Adrenal gland (tissue), 9 donors: ENCODE measurements at regions not wholly inside any gene's neighbourhood (a gene's known extent, or its start where the extent isn't known, plus 50 kb on each side); places are given as distances from the start of the nearest gene placed in this dataset.

Experiments used
- DNase-seq, 7 donors: peaks; one replicate each; pipeline ENCODE4 v3.0.0-alpha.2; 2019 to 2020
- H3K27ac ChIP-seq, 5 donors: fragments of 200-600 bp; sonication (generic) in 4 of 5; 1 replicate in 3 of 5; 2 replicates in 2 of 5; pipeline versions ENCODE4 v1.5.1 to v1.8.0; 2016 to 2020; ENCODE audit warnings: mild to moderate bottlenecking in 1 of 5
- H3K27me3 ChIP-seq: fragments of 200-600 bp; 2 replicates; pipeline ENCODE4 v1.8.0; 2021
- H3K36me3 ChIP-seq, 2 donors: fragments of 200-600 bp; replicated peaks in 1 of 2; 1 replicate in 1 of 2; 2 replicates in 1 of 2; pipeline versions ENCODE4 v1.5.1 to v1.8.0; 2018 to 2022
- H3K4me1 ChIP-seq, 2 donors: fragments of 200-600 bp; replicated peaks in 1 of 2; 1 replicate in 1 of 2; 2 replicates in 1 of 2; pipeline versions ENCODE4 v1.5.1 to v1.8.0; 2018 to 2021
- H3K4me3 ChIP-seq, 4 donors: fragments of 200-600 bp; sonication (generic) in 3 of 4; one replicate each; pipeline ENCODE4 v1.5.1; 2016 to 2018
- H3K9me3 ChIP-seq, 3 donors: fragments of 200-600 bp; sonication (generic) in 1 of 3; replicated peaks in 1 of 3; 1 replicate in 2 of 3; 2 replicates in 1 of 3; pipeline versions ENCODE4 v1.5.1 to v1.8.0; 2016 to 2021
- POLR2A ChIP-seq, 2 donors: fragments of 450-650 bp; IDR thresholded peaks; one replicate each; pipeline ENCODE4 v1.6.1; 2017; ENCODE audit warnings: antibody characterized with exemption in 2 of 2, mild to moderate bottlenecking in 2 of 2, moderate library complexity in 1 of 2
- WGBS, 4 donors: extraction: QIAGEN DNeasy Blood & Tissue Kit in 2 of 4; methylation state at CpG; one replicate each; pipeline versions ENCODE4 v1.1.5 to v1.1.7; 2013 to 2017; 5-methylcytosine and 5-hydroxymethylcytosine counted together
- intact Hi-C, 2 donors: fragments of 100-400 bp; cut with DNase I; formaldehyde crosslinking; loops; one replicate each; pipeline versions ENCODE4 v1.14.1 to v1.15.0; 2022 to 2023
- TF ChIP-seq, protein P1 (sequence below), 6 experiments: fragments of 450-650 bp in 4 of 6; fragments of 200-600 bp in 2 of 6; sonication (generic) in 1 of 6; IDR thresholded peaks; 1 replicate in 5 of 6; 2 replicates in 1 of 6; pipeline versions ENCODE4 v1.5.1 to v1.8.0; 2016 to 2021; ENCODE audit warnings: antibody characterized with exemption in 6 of 6, mild to moderate bottlenecking in 2 of 6, moderate library complexity in 1 of 6
- donor health status: healthy with polysubstance abuse.
- donor health status: Bipolar disorder and iron deficiency.
- donor health status: DM: yes; HTN: yes; CAD: no.
- donor health status: DM: no; HTN: no; CAD: no.
- donor health status: DM: no; HTN: no; CAD: no.

DNA sequence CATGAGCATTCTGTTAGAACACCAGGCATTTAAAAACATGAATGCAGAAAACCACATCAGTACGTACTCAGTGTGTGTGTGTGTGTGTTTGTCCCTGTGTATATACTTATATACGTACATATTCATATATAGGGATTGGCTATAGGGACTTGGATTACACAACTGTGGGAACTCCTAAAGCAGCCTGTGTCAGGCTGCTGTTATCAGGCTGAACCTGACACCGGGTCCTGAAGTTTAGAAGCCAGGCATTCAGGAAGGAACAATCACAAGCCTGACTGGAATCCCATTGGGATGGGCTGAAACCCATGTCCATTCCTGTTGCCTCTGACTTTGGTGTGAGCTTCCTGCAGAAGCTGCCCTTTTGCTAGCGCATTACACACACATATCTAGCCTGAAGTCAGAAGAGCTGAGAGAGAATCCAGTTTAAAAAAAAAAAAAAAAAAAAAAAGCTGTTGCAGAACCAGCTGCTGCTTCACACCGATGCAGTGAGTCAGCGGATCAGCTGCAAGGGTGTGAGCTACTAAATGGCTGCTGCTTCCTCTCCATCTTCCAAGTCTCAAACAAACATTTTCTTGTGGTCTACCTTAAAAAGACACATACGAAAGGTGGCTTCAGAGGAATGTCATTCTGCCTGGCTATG is 348.1 kb downstream of the THBS2 start:
- Histone ChIP-seq H3K4me1 (no peaks in the 10 kb centered on the region), H3K36me3 (no peaks in the 10 kb centered on the region), H3K27me3 (no peaks in the 10 kb centered on the region), H3K9me3 (no peaks in the 10 kb centered on the region), H3K27ac (no peak overlapping the region), H3K4me3 (no peak overlapping the region)
- intact Hi-C loops: no loop called here
- no peak for TF ChIP-seq POLR2A (IDR thresholded peaks at IDR 0.05)
- DNase-seq: no peak
- 74 to 91% (median 79%) methylated on average over 6 to 7 of the region's 7 CpGs for WGBS, 4 donors

DNA sequence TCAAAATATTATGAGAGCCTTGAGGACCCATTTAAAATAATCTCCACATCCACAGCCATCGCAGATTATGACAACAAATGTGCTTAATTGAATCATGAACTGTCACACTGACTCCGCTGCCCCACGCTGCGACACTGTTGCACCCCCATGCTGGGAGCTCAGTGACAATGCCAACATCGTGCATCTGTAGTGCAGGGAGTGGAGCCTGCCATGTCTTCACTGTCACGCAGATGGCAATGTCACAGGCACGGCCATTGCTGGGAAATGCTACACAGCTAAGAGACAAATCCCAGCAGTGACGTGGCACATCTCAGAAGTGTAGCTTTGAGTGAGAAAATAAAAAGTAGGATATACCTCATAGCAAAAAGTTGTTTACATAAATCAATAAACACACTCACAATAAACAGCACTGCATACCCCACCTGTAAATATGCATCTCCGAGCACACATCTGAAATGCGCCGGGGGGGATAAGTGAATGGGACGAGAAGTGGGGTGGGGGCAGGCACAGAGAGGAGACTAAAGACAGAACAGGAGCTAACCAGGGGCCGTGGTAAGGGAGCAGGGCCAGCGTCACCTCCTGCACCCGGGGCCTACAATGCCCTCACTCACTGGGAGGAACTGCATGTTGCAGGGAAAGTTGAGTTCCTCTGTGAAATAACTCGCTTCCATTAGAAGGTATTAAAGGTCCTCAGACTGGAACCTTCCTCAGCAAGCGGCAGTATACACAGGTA is 349.9 kb downstream of the THBS2 start:
- WGBS, 4 donors: 77 to 86% (median 83%) methylated on average over 17 of the region's 17 CpGs
- intact Hi-C loops: no loop called here
- no peak for DNase-seq

DNA sequence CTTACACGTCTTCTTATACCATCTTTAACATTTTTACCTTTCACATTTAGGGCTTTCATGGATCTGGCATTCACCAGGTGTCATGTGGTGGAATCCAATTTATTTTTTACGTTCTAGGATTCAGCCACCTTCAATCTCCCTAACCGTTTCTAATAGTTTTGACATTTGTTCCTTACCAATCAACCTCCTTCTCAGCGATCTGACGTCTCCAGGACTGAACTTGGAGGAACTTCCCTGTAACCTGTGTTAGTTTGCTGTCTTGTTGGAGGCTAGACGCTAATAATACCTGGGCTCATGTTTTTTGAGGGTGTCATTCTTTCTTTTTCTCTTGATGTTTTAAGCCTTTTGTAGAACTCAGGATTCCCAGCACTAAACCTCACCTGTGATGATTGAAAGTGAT is 351.6 kb downstream of the THBS2 start:
- WGBS, 4 donors: 61 to 75% (median 68%) methylated on average over 6 of the region's 6 CpGs
- Histone ChIP-seq H3K27ac (no peak overlapping the region), H3K9me3 (no peaks in the 10 kb centered on the region), H3K4me1 (no peaks in the 10 kb centered on the region), H3K4me3 (no peak overlapping the region), H3K27me3 (no peaks in the 10 kb centered on the region), H3K36me3 (no peaks in the 10 kb centered on the region)
- TF ChIP-seq, protein P1, sequence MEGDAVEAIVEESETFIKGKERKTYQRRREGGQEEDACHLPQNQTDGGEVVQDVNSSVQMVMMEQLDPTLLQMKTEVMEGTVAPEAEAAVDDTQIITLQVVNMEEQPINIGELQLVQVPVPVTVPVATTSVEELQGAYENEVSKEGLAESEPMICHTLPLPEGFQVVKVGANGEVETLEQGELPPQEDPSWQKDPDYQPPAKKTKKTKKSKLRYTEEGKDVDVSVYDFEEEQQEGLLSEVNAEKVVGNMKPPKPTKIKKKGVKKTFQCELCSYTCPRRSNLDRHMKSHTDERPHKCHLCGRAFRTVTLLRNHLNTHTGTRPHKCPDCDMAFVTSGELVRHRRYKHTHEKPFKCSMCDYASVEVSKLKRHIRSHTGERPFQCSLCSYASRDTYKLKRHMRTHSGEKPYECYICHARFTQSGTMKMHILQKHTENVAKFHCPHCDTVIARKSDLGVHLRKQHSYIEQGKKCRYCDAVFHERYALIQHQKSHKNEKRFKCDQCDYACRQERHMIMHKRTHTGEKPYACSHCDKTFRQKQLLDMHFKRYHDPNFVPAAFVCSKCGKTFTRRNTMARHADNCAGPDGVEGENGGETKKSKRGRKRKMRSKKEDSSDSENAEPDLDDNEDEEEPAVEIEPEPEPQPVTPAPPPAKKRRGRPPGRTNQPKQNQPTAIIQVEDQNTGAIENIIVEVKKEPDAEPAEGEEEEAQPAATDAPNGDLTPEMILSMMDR (IDR thresholded peaks at IDR 0.05): no peak
- no peak for TF ChIP-seq POLR2A (IDR thresholded peaks at IDR 0.05)
- intact Hi-C loops: no loop called here
- no peak for DNase-seq

More for the DNA sequence above, 349.9 kb downstream of the THBS2 start:
- H3K9me3 ChIP-seq: no peaks in the 10 kb centered on the region
- TF ChIP-seq, protein P1 (IDR thresholded peaks at IDR 0.05): no peak
- no peak for TF ChIP-seq POLR2A (IDR thresholded peaks at IDR 0.05)
- no peaks in the 10 kb centered on the region for H3K27me3 ChIP-seq
- no peaks in the 10 kb centered on the region for H3K4me1 ChIP-seq
- H3K4me3 ChIP-seq: no peak overlapping the region
- H3K27ac ChIP-seq: no peak overlapping the region
- no peaks in the 10 kb centered on the region for H3K36me3 ChIP-seq

DNA sequence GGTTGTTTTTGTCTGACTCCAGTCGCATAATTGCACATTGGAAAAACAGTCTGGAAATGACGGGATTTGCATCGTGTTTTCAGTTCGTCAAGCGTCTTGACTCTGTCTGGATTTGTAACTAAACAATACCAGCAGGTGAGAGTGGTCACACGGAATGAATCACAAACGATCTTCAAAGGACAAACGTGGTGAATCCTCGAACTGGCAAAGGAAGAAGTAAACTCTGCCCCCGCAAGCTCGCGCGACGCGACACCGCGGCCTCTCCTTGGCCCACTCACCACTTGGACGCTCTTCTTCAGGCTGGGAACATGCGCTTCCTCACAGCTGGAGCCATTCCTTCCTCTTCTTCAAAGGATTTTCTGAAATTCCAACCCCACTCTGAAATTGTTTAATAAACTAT is 352.6 kb downstream of the THBS2 start:
- intact Hi-C loops: no loop called here
- no peaks in the 10 kb centered on the region for H3K4me1 ChIP-seq
- TF ChIP-seq POLR2A (IDR thresholded peaks at IDR 0.05): no peak
- TF ChIP-seq, protein P1 (IDR thresholded peaks at IDR 0.05): no peak
- H3K9me3 ChIP-seq: no peaks in the 10 kb centered on the region
- no peak overlapping the region for H3K4me3 ChIP-seq
- 87 to 94% (median 91%) methylated on average over 19 of the region's 19 CpGs for WGBS, 4 donors
- no peak for DNase-seq
- H3K36me3 ChIP-seq: no peaks in the 10 kb centered on the region
- no peaks in the 10 kb centered on the region for H3K27me3 ChIP-seq
- H3K27ac ChIP-seq: no peak overlapping the region
